ENCODE measurements at regions not wholly inside any gene's neighbourhood (a gene's known extent, or its start where the extent isn't known, plus 50 kb on each side); places are given as distances from the start of the nearest gene placed in this dataset.

DNA sequence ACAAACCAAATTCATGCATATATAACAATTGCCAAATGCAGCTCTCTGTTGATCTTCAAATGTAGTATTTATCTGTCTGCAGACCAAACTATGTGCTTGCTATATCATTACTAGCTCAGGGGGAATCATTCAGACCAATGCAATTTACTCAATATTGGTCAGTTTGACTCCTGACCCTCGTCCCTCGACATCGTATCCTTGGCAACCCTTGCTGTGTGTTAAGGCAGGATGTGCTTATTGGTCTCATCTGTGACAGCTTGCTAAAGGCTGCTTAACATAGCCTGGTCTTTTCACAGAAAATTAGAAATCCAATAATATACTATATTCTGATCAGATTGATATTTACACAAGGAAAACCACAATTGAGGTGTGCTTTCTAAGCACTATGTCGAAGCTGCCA lies 747.1 kb downstream of the GALR1 start:
- intact Hi-C loops (cut with micrococcal nuclease; ENCODE audit: unreplicated experiment) (no loop called here), in situ Hi-C loops (cut with HindIII; ENCODE audit: extremely low pct_ligation_motif_present, low pct_unique_long_range_greater_than_20kb) (no loop called here)
- 0% methylated on average over 4 of the region's 4 CpGs for WGBS (ENCODE audit: low lambda C conversion rate)
- H3K4me2 ChIP-seq (ENCODE audit: low read depth, low read length) = no peak overlapping the region
- no peaks in the 10 kb centered on the region for H3K4me1 ChIP-seq (ENCODE audit: insufficient read depth, low read length)
- no peak overlapping the region for H3K4me3 ChIP-seq (replicated peaks in 1 of 3; ENCODE audit: insufficient read depth in 1 of 3, low read depth in 2 of 3, low read length in 3 of 3)
- ATAC-seq (no peak), FAIRE-seq (no peak), DNase-seq (ENCODE audit: low spot score) (no peak)
- H3K27ac ChIP-seq (ENCODE audit: extremely low read length, insufficient read depth, low read length) = no peak overlapping the region
- H3K27me3 ChIP-seq (ENCODE audit: control insufficient read depth in 1 of 2, insufficient read depth in 2 of 2, low read length in 2 of 2) = peaks cover 0 to 3% of the 10 kb centered on the region in 2 experiments; a peak in 1 of 5 replicates
- POLR2A ChIA-PET = no interaction called here
- H2AFZ ChIP-seq (ENCODE audit: low read length) = no peak overlapping the region
- H3K9ac ChIP-seq (ENCODE audit: insufficient read depth, low read depth, low read length) = no peak overlapping the region
- H3K9me3 ChIP-seq (ENCODE audit: low read length) = no peaks in the 10 kb centered on the region
- no TSS peak for BruUV-seq (replicated peaks)
- CTCF ChIA-PET (ENCODE audit: low intra/inter-chr PET ratio, low total read pairs) = no interaction called here
- TF ChIP-seq GFI1 (CRISPR knock-in tag; IDR thresholded peaks at IDR 0.05; ENCODE audit: borderline replicate concordance) = no peak
- no peak for TF ChIP-seq MAF1 (CRISPR knock-in tag; IDR thresholded peaks at IDR 0.05; ENCODE audit: borderline replicate concordance)
- TF ChIP-seq ZNF335 (CRISPR knock-in tag; IDR thresholded peaks at IDR 0.05) = no peak
- TF ChIP-seq TRIM24 (CRISPR knock-in tag; IDR thresholded peaks at IDR 0.05) = no peak
- TF ChIP-seq ZNF563 (CRISPR knock-in tag; IDR thresholded peaks at IDR 0.05) = no peak
- no peak for TF ChIP-seq CEBPB (IDR thresholded peaks at IDR 0.05; ENCODE audit: borderline replicate concordance, low read depth, low read length)
- TF ChIP-seq, protein P1, sequence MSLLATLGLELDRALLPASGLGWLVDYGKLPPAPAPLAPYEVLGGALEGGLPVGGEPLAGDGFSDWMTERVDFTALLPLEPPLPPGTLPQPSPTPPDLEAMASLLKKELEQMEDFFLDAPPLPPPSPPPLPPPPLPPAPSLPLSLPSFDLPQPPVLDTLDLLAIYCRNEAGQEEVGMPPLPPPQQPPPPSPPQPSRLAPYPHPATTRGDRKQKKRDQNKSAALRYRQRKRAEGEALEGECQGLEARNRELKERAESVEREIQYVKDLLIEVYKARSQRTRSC (CRISPR knock-in tag; IDR thresholded peaks at IDR 0.05; ENCODE audit: low read depth) = no peak
- no peak for TF ChIP-seq NR3C1 (CRISPR knock-in tag; IDR thresholded peaks at IDR 0.05)
- TF ChIP-seq ARNTL (CRISPR knock-in tag; IDR thresholded peaks at IDR 0.05) = no peak
- TF ChIP-seq ZNF264 (CRISPR knock-in tag; IDR thresholded peaks at IDR 0.05) = no peak
- TF ChIP-seq RCOR2 (CRISPR knock-in tag; IDR thresholded peaks at IDR 0.05) = no peak
- H4K20me1 ChIP-seq (ENCODE audit: insufficient read depth, low read length) = no peaks in the 10 kb centered on the region
- no peaks in the 10 kb centered on the region for H3K36me3 ChIP-seq (replicated peaks in 1 of 2; ENCODE audit: control insufficient read depth in 1 of 2, insufficient read depth in 2 of 2, low read length in 2 of 2)
- no peaks in the 10 kb centered on the region for H3K79me2 ChIP-seq (ENCODE audit: insufficient read depth, low read length)

DNA sequence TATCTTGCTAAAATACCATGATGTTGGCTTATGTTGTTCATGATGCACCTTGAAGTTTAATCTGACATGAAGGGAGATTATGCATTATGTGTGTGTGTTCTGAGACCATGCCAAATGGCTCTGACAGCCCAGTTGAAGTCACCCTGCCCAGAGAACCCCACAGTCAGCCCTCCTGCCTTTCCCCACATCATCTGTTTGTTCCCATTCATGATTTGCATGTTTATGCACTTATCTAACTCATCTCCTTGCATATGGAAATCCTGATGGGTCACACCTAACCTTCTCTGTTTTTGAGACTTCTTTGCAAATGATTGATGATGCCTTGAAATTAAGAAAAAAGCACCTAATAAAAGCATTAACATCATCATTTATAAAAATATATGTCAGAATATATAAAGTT lies 752.2 kb downstream of the GALR1 start:
- Histone ChIP-seq H3K4me1 (ENCODE audit: insufficient read depth, low read length) (no peaks in the 10 kb centered on the region), H2AFZ (ENCODE audit: low read length) (no peak overlapping the region), H3K4me2 (ENCODE audit: low read depth, low read length) (no peak overlapping the region), H3K4me3 (replicated peaks in 1 of 3; ENCODE audit: insufficient read depth in 1 of 3, low read depth in 2 of 3, low read length in 3 of 3) (no peak overlapping the region), H3K36me3 (replicated peaks in 1 of 2; ENCODE audit: control insufficient read depth in 1 of 2, insufficient read depth in 2 of 2, low read length in 2 of 2) (no peaks in the 10 kb centered on the region), H3K9me3 (ENCODE audit: low read length) (no peaks in the 10 kb centered on the region), H4K20me1 (ENCODE audit: insufficient read depth, low read length) (no peaks in the 10 kb centered on the region), H3K27me3 (ENCODE audit: control insufficient read depth in 1 of 2, insufficient read depth in 2 of 2, low read length in 2 of 2) (no peaks in the 10 kb centered on the region; a peak in 1 of 5 replicates), H3K27ac (ENCODE audit: extremely low read length, insufficient read depth, low read length) (no peak overlapping the region), H3K79me2 (ENCODE audit: insufficient read depth, low read length) (no peaks in the 10 kb centered on the region), H3K9ac (ENCODE audit: insufficient read depth, low read depth, low read length) (no peak overlapping the region)
- no TSS peak for BruUV-seq (replicated peaks)
- intact Hi-C loops (cut with micrococcal nuclease; ENCODE audit: unreplicated experiment) = no loop called here
- POLR2A ChIA-PET = no interaction called here
- no peak for ATAC-seq
- no peak for FAIRE-seq
- CTCF ChIA-PET (ENCODE audit: low intra/inter-chr PET ratio, low total read pairs) = no interaction called here
- no peak for DNase-seq (ENCODE audit: low spot score)
- in situ Hi-C loops (cut with HindIII; ENCODE audit: extremely low pct_ligation_motif_present, low pct_unique_long_range_greater_than_20kb) = no loop called here
- TF ChIP-seq GTF2F1 (IDR thresholded peaks at IDR 0.05; ENCODE audit: low read length) = no peak
- TF ChIP-seq, protein P2, sequence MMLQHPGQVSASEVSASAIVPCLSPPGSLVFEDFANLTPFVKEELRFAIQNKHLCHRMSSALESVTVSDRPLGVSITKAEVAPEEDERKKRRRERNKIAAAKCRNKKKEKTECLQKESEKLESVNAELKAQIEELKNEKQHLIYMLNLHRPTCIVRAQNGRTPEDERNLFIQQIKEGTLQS (CRISPR knock-in tag; IDR thresholded peaks at IDR 0.05) = no peak
- TF ChIP-seq HNRNPK (IDR thresholded peaks at IDR 0.05; ENCODE audit: low read depth, low read length, poor library complexity, severe bottlenecking) = no peak
- TF ChIP-seq, protein P3, sequence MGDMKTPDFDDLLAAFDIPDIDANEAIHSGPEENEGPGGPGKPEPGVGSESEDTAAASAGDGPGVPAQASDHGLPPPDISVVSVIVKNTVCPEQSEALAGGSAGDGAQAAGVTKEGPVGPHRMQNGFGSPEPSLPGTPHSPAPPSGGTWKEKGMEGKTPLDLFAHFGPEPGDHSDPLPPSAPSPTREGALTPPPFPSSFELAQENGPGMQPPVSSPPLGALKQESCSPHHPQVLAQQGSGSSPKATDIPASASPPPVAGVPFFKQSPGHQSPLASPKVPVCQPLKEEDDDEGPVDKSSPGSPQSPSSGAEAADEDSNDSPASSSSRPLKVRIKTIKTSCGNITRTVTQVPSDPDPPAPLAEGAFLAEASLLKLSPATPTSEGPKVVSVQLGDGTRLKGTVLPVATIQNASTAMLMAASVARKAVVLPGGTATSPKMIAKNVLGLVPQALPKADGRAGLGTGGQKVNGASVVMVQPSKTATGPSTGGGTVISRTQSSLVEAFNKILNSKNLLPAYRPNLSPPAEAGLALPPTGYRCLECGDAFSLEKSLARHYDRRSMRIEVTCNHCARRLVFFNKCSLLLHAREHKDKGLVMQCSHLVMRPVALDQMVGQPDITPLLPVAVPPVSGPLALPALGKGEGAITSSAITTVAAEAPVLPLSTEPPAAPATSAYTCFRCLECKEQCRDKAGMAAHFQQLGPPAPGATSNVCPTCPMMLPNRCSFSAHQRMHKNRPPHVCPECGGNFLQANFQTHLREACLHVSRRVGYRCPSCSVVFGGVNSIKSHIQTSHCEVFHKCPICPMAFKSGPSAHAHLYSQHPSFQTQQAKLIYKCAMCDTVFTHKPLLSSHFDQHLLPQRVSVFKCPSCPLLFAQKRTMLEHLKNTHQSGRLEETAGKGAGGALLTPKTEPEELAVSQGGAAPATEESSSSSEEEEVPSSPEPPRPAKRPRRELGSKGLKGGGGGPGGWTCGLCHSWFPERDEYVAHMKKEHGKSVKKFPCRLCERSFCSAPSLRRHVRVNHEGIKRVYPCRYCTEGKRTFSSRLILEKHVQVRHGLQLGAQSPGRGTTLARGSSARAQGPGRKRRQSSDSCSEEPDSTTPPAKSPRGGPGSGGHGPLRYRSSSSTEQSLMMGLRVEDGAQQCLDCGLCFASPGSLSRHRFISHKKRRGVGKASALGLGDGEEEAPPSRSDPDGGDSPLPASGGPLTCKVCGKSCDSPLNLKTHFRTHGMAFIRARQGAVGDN (CRISPR knock-in tag; IDR thresholded peaks at IDR 0.05) = no peak
- no peak for TF ChIP-seq ZNF350 (CRISPR knock-in tag; IDR thresholded peaks at IDR 0.05; ENCODE audit: borderline replicate concordance, low read depth)

Measured in HepG2 (cell line).